ENCODE measurements at regions not wholly inside any gene's neighbourhood (a gene's known extent, or its start where the extent isn't known, plus 50 kb on each side); places are given as distances from the start of the nearest gene placed in this dataset.
"Not testable (repeated sequence)": the region's sequence is repeated elsewhere in the genome, so short reads cannot be mapped to it uniquely, and the experiment has no call there.

GRCh38 chr9:41839786-41840185 is 289.4 kb downstream of the CNTNAP3B start:
- not testable (repeated sequence) for DNase-seq (ENCODE audit: low read depth)

GRCh38 chr9:41838953-41839352 is 290.3 kb downstream of the CNTNAP3B start:
- not testable (repeated sequence) for DNase-seq (ENCODE audit: low read depth)

- not testable (repeated sequence) for DNase-seq (ENCODE audit: low read depth)
Observed at GRCh38 chr9:41838562-41838851, 290.7 kb downstream of the CNTNAP3B start.

GRCh38 chr9:41837684-41838561 is 291.3 kb downstream of the CNTNAP3B start:
- not testable (repeated sequence) for DNase-seq (ENCODE audit: low read depth)

GRCh38 chr9:41833108-41833507 is 296.1 kb downstream of the CNTNAP3B start:
- not testable (repeated sequence) for DNase-seq (ENCODE audit: low read depth)

- DNase-seq (ENCODE audit: low read depth): not testable (repeated sequence)
Observed at GRCh38 chr9:41824723-41825122, 304.5 kb downstream of the CNTNAP3B start.

GRCh38 chr9:41802706-41803105 is 326.5 kb downstream of the CNTNAP3B start:
- not testable (repeated sequence) for DNase-seq (ENCODE audit: low read depth)

- DNase-seq (ENCODE audit: low read depth): not testable (repeated sequence)
Observed at GRCh38 chr9:41798684-41799083, 330.5 kb downstream of the CNTNAP3B start.

- not testable (repeated sequence) for DNase-seq (ENCODE audit: low read depth)
Observed at GRCh38 chr9:41790719-41791363, 338.4 kb downstream of the CNTNAP3B start.

GRCh38 chr9:41790007-41790406 is 339.2 kb downstream of the CNTNAP3B start:
- DNase-seq (ENCODE audit: low read depth): not testable (repeated sequence)

GRCh38 chr9:41789387-41789786 is 339.8 kb downstream of the CNTNAP3B start:
- not testable (repeated sequence) for DNase-seq (ENCODE audit: low read depth)

- not testable (repeated sequence) for DNase-seq (ENCODE audit: low read depth)
Observed at GRCh38 chr9:41787951-41788350, 341.3 kb downstream of the CNTNAP3B start.

- DNase-seq (ENCODE audit: low read depth): not testable (repeated sequence)
Observed at GRCh38 chr9:41787270-41787669, 342.0 kb downstream of the CNTNAP3B start.

GRCh38 chr9:41784006-41784405 is 345.2 kb downstream of the CNTNAP3B start:
- not testable (repeated sequence) for DNase-seq (ENCODE audit: low read depth)

- not testable (repeated sequence) for DNase-seq (ENCODE audit: low read depth)
Observed at GRCh38 chr9:41783070-41783810, 346.0 kb downstream of the CNTNAP3B start.

GRCh38 chr9:41781899-41782298 is 347.3 kb downstream of the CNTNAP3B start:
- not testable (repeated sequence) for DNase-seq (ENCODE audit: low read depth)

GRCh38 chr9:41779897-41780406 is 349.3 kb downstream of the CNTNAP3B start:
- DNase-seq (ENCODE audit: low read depth): not testable (repeated sequence)

GRCh38 chr9:41779192-41779591 is 350.0 kb downstream of the CNTNAP3B start:
- not testable (repeated sequence) for DNase-seq (ENCODE audit: low read depth)

GRCh38 chr9:41778535-41779071 is 350.6 kb downstream of the CNTNAP3B start:
- not testable (repeated sequence) for DNase-seq (ENCODE audit: low read depth)

GRCh38 chr9:41777536-41777935 is 351.7 kb downstream of the CNTNAP3B start:
- not testable (repeated sequence) for DNase-seq (ENCODE audit: low read depth)

GRCh38 chr9:41772541-41772940 is 356.7 kb downstream of the CNTNAP3B start:
- DNase-seq (ENCODE audit: low read depth): not testable (repeated sequence)

- DNase-seq (ENCODE audit: low read depth): not testable (repeated sequence)
Observed at GRCh38 chr9:41771693-41772092, 357.5 kb downstream of the CNTNAP3B start.

All from activated T-cell treated with anti-CD3 and anti-CD28 coated beads for 24 hours (primary cell).